Mesendoderm (in vitro differentiated cells): ENCODE measurements at regions not wholly inside any gene's neighbourhood (a gene's known extent, or its start where the extent isn't known, plus 50 kb on each side); places are given as distances from the start of the nearest gene placed in this dataset.

Experiments
- DNase-seq: peaks from one replicate; pipeline ENCODE4 v3.0.0; 2013
- H2AK5ac ChIP-seq: 2 replicates; pipeline ENCODE4 v1.6.1; 2013; ENCODE audit warnings: low read length, inconsistent platforms
- H2BK120ac ChIP-seq: 2 replicates; pipeline ENCODE4 v1.6.1; 2013; ENCODE audit warnings: low read depth, mild to moderate bottlenecking, low read length, moderate library complexity, mixed read lengths
- H2BK15ac ChIP-seq: replicated peaks from 2 replicates; pipeline ENCODE4 v1.6.1; 2013; ENCODE audit warnings: low read depth, mild to moderate bottlenecking, moderate library complexity
- H2BK5ac ChIP-seq: 2 replicates; pipeline ENCODE4 v1.6.1; 2013; ENCODE audit warnings: low read length, inconsistent platforms
- H3K18ac ChIP-seq: 2 replicates; pipeline ENCODE4 v1.6.1; 2013; ENCODE audit warnings: mild to moderate bottlenecking, low read length, mixed read lengths
- H3K23ac ChIP-seq: one replicate; pipeline ENCODE4 v1.6.1; 2013; ENCODE audit warnings: low read length
- H3K27ac ChIP-seq: 2 replicates; pipeline ENCODE4 v1.5.1; 2013; ENCODE audit warnings: low read depth, mild to moderate bottlenecking, inconsistent platforms, low read length, moderate library complexity
- H3K27me3 ChIP-seq: 2 replicates; pipeline ENCODE4 v1.6.1; 2013; ENCODE audit warnings: low read length, control low read depth, mild to moderate bottlenecking, inconsistent platforms; ENCODE audit not compliant: insufficient read depth, poor library complexity
- H3K36me3 ChIP-seq: 2 replicates; pipeline ENCODE4 v1.6.1; 2013; ENCODE audit warnings: low read length, inconsistent platforms; ENCODE audit not compliant: control insufficient read depth, insufficient read depth
- H3K4ac ChIP-seq: one replicate; pipeline ENCODE4 v1.6.1; 2013; ENCODE audit warnings: low read depth, mild to moderate bottlenecking, low read length, moderate library complexity
- H3K4me1 ChIP-seq: 2 replicates; pipeline ENCODE4 v1.6.1; 2013; ENCODE audit warnings: low read depth, low read length, inconsistent platforms; ENCODE audit not compliant: control insufficient read depth
- H3K4me2 ChIP-seq: 2 replicates; pipeline ENCODE4 v1.6.1; 2013; ENCODE audit warnings: low read length
- H3K4me3 ChIP-seq: 2 replicates; pipeline ENCODE4 v1.5.1; 2013; ENCODE audit warnings: mild to moderate bottlenecking, low read length
- H3K56ac ChIP-seq: one replicate; pipeline ENCODE4 v1.6.1; 2013; ENCODE audit warnings: low read length
- H3K79me1 ChIP-seq: 2 replicates; pipeline ENCODE4 v1.6.1; 2013; ENCODE audit warnings: low read length, inconsistent platforms
- H3K79me2 ChIP-seq: 2 replicates; pipeline ENCODE4 v1.6.1; 2013; ENCODE audit warnings: mild to moderate bottlenecking, low read length; ENCODE audit not compliant: control insufficient read depth, insufficient read depth
- H3K9ac ChIP-seq: 2 replicates; pipeline ENCODE4 v1.6.1; 2013; ENCODE audit warnings: low read length, inconsistent platforms
- H4K5ac ChIP-seq: one replicate; pipeline ENCODE4 v1.6.1; 2013; ENCODE audit warnings: low read length
- H4K8ac ChIP-seq: one replicate; pipeline ENCODE4 v1.6.1; 2013; ENCODE audit warnings: low read depth, mild to moderate bottlenecking, control low read depth, low read length, moderate library complexity
- WGBS: extraction: QIAGEN DNeasy Blood & Tissue Kit; methylation state at CpG from one replicate; pipeline ENCODE4 v1.1.7; 2013; ENCODE audit warnings: low lambda C conversion rate, missing lambda C conversion rate; ENCODE audit not compliant: insufficient coverage; ENCODE audit errors: extremely low coverage; 5-methylcytosine and 5-hydroxymethylcytosine counted together

- Histone ChIP-seq H3K56ac (no peak overlapping the region), H3K27me3 (no peaks in the 10 kb centered on the region), H2BK120ac (no peak overlapping the region), H3K79me2 (no peaks in the 10 kb centered on the region), H4K5ac (no peak overlapping the region), H3K4ac (no peak overlapping the region), H3K18ac (no peak overlapping the region), H3K23ac (no peak overlapping the region), H3K79me1 (no peaks in the 10 kb centered on the region), H2AK5ac (no peak overlapping the region), H3K4me1 (no peaks in the 10 kb centered on the region), H3K4me2 (no peak overlapping the region), H3K36me3 (peaks cover 1% of the 10 kb centered on the region), H3K4me3 (no peak overlapping the region), H4K8ac (no peak overlapping the region), H3K9ac (no peak overlapping the region), H2BK15ac (no peak overlapping the region), H3K27ac (no peak overlapping the region), H2BK5ac (no peak overlapping the region)
- no CpG with 5 or more reads among the region's 2 CpGs for WGBS
- DNase-seq = no peak
Observed at GRCh38 chr3:41060106-41060505, 139.2 kb upstream of the CTNNB1 start.

GRCh38 chr3:41064070-41064469 lies 135.2 kb upstream of the CTNNB1 start:
- Histone ChIP-seq H2BK120ac (no peak overlapping the region), H3K36me3 (peaks cover 1% of the 10 kb centered on the region), H3K56ac (no peak overlapping the region), H3K9ac (no peak overlapping the region), H3K27ac (no peak overlapping the region), H3K23ac (no peak overlapping the region), H2BK15ac (no peak overlapping the region), H4K8ac (no peak overlapping the region), H3K4me2 (no peak overlapping the region), H3K18ac (no peak overlapping the region), H2AK5ac (no peak overlapping the region), H3K4me3 (no peak overlapping the region), H2BK5ac (no peak overlapping the region), H3K4me1 (peaks cover 2% of the 10 kb centered on the region), H3K4ac (no peak overlapping the region), H3K27me3 (no peaks in the 10 kb centered on the region), H3K79me1 (no peaks in the 10 kb centered on the region), H4K5ac (no peak overlapping the region), H3K79me2 (no peaks in the 10 kb centered on the region)
- no peak for DNase-seq
- no CpG with 5 or more reads among the region's 1 CpG for WGBS

- Histone ChIP-seq H3K27ac (no peak overlapping the region), H3K79me1 (no peaks in the 10 kb centered on the region), H3K79me2 (no peaks in the 10 kb centered on the region), H3K23ac (no peak overlapping the region), H2AK5ac (no peak overlapping the region), H3K4me2 (no peak overlapping the region), H3K18ac (no peak overlapping the region), H3K56ac (no peak overlapping the region), H2BK120ac (no peak overlapping the region), H3K4me3 (no peak overlapping the region), H3K27me3 (no peaks in the 10 kb centered on the region), H3K36me3 (peaks cover 1% of the 10 kb centered on the region), H3K4me1 (peaks cover 2% of the 10 kb centered on the region), H3K4ac (no peak overlapping the region), H3K9ac (no peak overlapping the region), H4K5ac (no peak overlapping the region), H2BK15ac (no peak overlapping the region), H2BK5ac (no peak overlapping the region), H4K8ac (no peak overlapping the region)
- no CpG with 5 or more reads among the region's 2 CpGs for WGBS
- DNase-seq = no peak
Observed at GRCh38 chr3:41064526-41064925, 134.8 kb upstream of the CTNNB1 start.

- no peak overlapping the region for H3K9ac ChIP-seq
- peaks cover 2% of the 10 kb centered on the region for H3K4me1 ChIP-seq
- H3K79me1 ChIP-seq = no peaks in the 10 kb centered on the region
- no peak overlapping the region for H3K4me2 ChIP-seq
- no peak overlapping the region for H3K4me3 ChIP-seq
- no peaks in the 10 kb centered on the region for H3K27me3 ChIP-seq
- no peak overlapping the region for H2BK120ac ChIP-seq
- no peaks in the 10 kb centered on the region for H3K79me2 ChIP-seq
- no CpG with 5 or more reads among the region's 2 CpGs for WGBS
- peak; percentile 47 for DNase-seq
- peak overlapping the region; percentile 7 for H3K56ac ChIP-seq
- no peak overlapping the region for H3K4ac ChIP-seq
- no peak overlapping the region for H4K5ac ChIP-seq
- no peak overlapping the region for H3K18ac ChIP-seq
- H3K27ac ChIP-seq = no peak overlapping the region
- H3K23ac ChIP-seq = no peak overlapping the region
- no peak overlapping the region for H2BK15ac ChIP-seq
- H4K8ac ChIP-seq = no peak overlapping the region
- peaks cover 1% of the 10 kb centered on the region for H3K36me3 ChIP-seq
- H2AK5ac ChIP-seq = no peak overlapping the region
- no peak overlapping the region for H2BK5ac ChIP-seq
Observed at GRCh38 chr3:41065340-41065739, 134.0 kb upstream of the CTNNB1 start.

DNA sequence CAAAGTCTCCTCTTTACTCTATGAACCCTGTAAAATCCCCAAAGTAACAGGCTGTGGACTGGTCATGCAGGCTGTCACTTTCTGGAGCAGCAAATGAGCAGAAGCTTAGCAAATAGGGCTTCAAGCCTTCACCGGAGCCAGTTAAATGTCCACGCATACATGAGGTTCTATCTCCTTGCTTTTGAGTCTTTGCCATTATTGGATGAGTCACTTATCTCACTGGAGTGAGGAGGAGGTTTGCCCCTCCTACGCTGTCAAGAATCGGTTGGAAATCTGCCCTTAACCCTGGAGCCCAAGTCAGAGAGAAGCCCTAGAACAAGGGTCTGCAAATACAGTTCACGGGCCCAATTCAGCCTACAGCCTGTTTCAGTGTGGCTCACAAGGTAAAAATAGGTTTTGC lies 126.1 kb upstream of the CTNNB1 start:
- H2BK5ac ChIP-seq = no peak overlapping the region
- no peak overlapping the region for H3K4me3 ChIP-seq
- H3K4ac ChIP-seq = no peak overlapping the region
- H3K27ac ChIP-seq = no peak overlapping the region
- no peaks in the 10 kb centered on the region for H3K27me3 ChIP-seq
- no peak overlapping the region for H3K9ac ChIP-seq
- H3K4me2 ChIP-seq = no peak overlapping the region
- WGBS = no CpG with 5 or more reads among the region's 5 CpGs
- H4K5ac ChIP-seq = no peak overlapping the region
- H2AK5ac ChIP-seq = no peak overlapping the region
- H3K23ac ChIP-seq = no peak overlapping the region
- DNase-seq = no peak
- H3K79me1 ChIP-seq = no peaks in the 10 kb centered on the region
- no peak overlapping the region for H2BK120ac ChIP-seq
- H3K4me1 ChIP-seq = peaks cover 5% of the 10 kb centered on the region
- H2BK15ac ChIP-seq = no peak overlapping the region
- no peak overlapping the region for H3K18ac ChIP-seq
- H3K79me2 ChIP-seq = no peaks in the 10 kb centered on the region
- no peak overlapping the region for H4K8ac ChIP-seq
- H3K56ac ChIP-seq = no peak overlapping the region
- H3K36me3 ChIP-seq = no peaks in the 10 kb centered on the region

GRCh38 chr3:41075975-41076374 lies 123.3 kb upstream of the CTNNB1 start:
- Histone ChIP-seq H3K18ac (no peak overlapping the region), H3K4me2 (no peak overlapping the region), H3K23ac (no peak overlapping the region), H2AK5ac (no peak overlapping the region), H2BK120ac (no peak overlapping the region), H3K56ac (no peak overlapping the region), H3K4me3 (no peak overlapping the region), H3K9ac (no peak overlapping the region), H2BK5ac (no peak overlapping the region), H4K5ac (no peak overlapping the region), H4K8ac (no peak overlapping the region), H3K27me3 (no peaks in the 10 kb centered on the region), H2BK15ac (no peak overlapping the region), H3K4ac (no peak overlapping the region), H3K27ac (no peak overlapping the region), H3K79me1 (no peaks in the 10 kb centered on the region), H3K79me2 (no peaks in the 10 kb centered on the region), H3K4me1 (peaks cover 5% of the 10 kb centered on the region), H3K36me3 (no peaks in the 10 kb centered on the region)
- no CpG with 5 or more reads among the region's 7 CpGs for WGBS
- DNase-seq = peak; percentile 68
